ENCODE measurements at regions not wholly inside any gene's neighbourhood (a gene's known extent, or its start where the extent isn't known, plus 50 kb on each side); places are given as distances from the start of the nearest gene placed in this dataset.

GRCh38 chr3:163721596-163721995 lies 1356.7 kb downstream of the SI start:
- no peak for TF ChIP-seq EP300 (IDR thresholded peaks at IDR 0.05; ENCODE audit: borderline replicate concordance)
- no peak for TF ChIP-seq TCF12 (IDR thresholded peaks at IDR 0.05; ENCODE audit: low read depth)
- TF ChIP-seq, protein P1, sequence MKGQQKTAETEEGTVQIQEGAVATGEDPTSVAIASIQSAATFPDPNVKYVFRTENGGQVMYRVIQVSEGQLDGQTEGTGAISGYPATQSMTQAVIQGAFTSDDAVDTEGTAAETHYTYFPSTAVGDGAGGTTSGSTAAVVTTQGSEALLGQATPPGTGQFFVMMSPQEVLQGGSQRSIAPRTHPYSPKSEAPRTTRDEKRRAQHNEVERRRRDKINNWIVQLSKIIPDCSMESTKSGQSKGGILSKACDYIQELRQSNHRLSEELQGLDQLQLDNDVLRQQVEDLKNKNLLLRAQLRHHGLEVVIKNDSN (IDR thresholded peaks at IDR 0.05) = no peak
- TF ChIP-seq CEBPB (IDR thresholded peaks at IDR 0.05) = no peak
- TF ChIP-seq TEAD4 (IDR thresholded peaks at IDR 0.05) = no peak
- TF ChIP-seq EGR1 (IDR thresholded peaks at IDR 0.05) = no peak
- no peak for TF ChIP-seq TAF1 (IDR thresholded peaks at IDR 0.05; ENCODE audit: low read depth)
- TF ChIP-seq FOXM1 (IDR thresholded peaks at IDR 0.05; ENCODE audit: borderline replicate concordance, low read depth) = no peak
- no peak for TF ChIP-seq YY1 (IDR thresholded peaks at IDR 0.05; ENCODE audit: low read depth)

- TF ChIP-seq EGR1 (IDR thresholded peaks at IDR 0.05) (no peak), TCF12 (IDR thresholded peaks at IDR 0.05; ENCODE audit: low read depth) (no peak), RAD21 (IDR thresholded peaks at IDR 0.05; ENCODE audit: low read depth) (no peak)
- TF ChIP-seq, protein P1 (IDR thresholded peaks at IDR 0.05) = no peak
Measured at GRCh38 chr3:163717377-163717776, 1360.9 kb downstream of the SI start.

DNA sequence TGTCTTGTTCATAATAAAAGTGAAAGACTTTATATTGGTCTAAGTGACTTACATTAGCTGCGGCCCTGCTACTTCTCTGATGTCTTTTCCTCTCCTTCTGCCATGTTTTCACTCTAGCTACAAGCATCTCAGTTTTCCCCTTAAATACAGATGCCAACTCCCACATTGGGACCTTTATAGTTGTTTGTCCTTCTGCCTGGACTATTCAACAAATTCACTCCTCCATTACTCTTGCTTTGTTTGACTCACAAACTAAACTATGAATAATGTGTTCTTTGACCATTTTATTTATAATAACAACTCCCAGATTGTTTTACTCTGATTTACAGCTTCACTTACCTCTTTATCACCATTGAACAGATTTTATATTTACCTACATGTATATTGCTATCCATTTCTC lies 1369.9 kb downstream of the SI start:
- no peak for TF ChIP-seq RAD21 (IDR thresholded peaks at IDR 0.05; ENCODE audit: low read depth)
- TF ChIP-seq, protein P1 (IDR thresholded peaks at IDR 0.05) = no peak
- no peak for TF ChIP-seq CREB1 (IDR thresholded peaks at IDR 0.05; ENCODE audit: low read depth)
- TF ChIP-seq TAF1 (IDR thresholded peaks at IDR 0.05; ENCODE audit: low read depth) = no peak
- no peak for TF ChIP-seq NFIC (IDR thresholded peaks at IDR 0.05)
- no peak for TF ChIP-seq CEBPB (IDR thresholded peaks at IDR 0.05)
- TF ChIP-seq TEAD4 (IDR thresholded peaks at IDR 0.05) = no peak
- TF ChIP-seq, protein P2, sequence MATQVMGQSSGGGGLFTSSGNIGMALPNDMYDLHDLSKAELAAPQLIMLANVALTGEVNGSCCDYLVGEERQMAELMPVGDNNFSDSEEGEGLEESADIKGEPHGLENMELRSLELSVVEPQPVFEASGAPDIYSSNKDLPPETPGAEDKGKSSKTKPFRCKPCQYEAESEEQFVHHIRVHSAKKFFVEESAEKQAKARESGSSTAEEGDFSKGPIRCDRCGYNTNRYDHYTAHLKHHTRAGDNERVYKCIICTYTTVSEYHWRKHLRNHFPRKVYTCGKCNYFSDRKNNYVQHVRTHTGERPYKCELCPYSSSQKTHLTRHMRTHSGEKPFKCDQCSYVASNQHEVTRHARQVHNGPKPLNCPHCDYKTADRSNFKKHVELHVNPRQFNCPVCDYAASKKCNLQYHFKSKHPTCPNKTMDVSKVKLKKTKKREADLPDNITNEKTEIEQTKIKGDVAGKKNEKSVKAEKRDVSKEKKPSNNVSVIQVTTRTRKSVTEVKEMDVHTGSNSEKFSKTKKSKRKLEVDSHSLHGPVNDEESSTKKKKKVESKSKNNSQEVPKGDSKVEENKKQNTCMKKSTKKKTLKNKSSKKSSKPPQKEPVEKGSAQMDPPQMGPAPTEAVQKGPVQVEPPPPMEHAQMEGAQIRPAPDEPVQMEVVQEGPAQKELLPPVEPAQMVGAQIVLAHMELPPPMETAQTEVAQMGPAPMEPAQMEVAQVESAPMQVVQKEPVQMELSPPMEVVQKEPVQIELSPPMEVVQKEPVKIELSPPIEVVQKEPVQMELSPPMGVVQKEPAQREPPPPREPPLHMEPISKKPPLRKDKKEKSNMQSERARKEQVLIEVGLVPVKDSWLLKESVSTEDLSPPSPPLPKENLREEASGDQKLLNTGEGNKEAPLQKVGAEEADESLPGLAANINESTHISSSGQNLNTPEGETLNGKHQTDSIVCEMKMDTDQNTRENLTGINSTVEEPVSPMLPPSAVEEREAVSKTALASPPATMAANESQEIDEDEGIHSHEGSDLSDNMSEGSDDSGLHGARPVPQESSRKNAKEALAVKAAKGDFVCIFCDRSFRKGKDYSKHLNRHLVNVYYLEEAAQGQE (IDR thresholded peaks at IDR 0.05; ENCODE audit: low read depth) = no peak
- TF ChIP-seq EGR1 (IDR thresholded peaks at IDR 0.05) = no peak
- TF ChIP-seq, protein P3, sequence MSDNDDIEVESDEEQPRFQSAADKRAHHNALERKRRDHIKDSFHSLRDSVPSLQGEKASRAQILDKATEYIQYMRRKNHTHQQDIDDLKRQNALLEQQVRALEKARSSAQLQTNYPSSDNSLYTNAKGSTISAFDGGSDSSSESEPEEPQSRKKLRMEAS (IDR thresholded peaks at IDR 0.05) = no peak
- no peak for TF ChIP-seq EP300 (IDR thresholded peaks at IDR 0.05; ENCODE audit: borderline replicate concordance)

GRCh38 chr3:163707659-163708058 lies 1370.6 kb downstream of the SI start:
- no peak for TF ChIP-seq TAF1 (IDR thresholded peaks at IDR 0.05; ENCODE audit: low read depth)
- no peak for TF ChIP-seq CREB1 (IDR thresholded peaks at IDR 0.05; ENCODE audit: low read depth)
- no peak for TF ChIP-seq NFIC (IDR thresholded peaks at IDR 0.05)
- TF ChIP-seq EGR1 (IDR thresholded peaks at IDR 0.05) = no peak
- TF ChIP-seq, protein P3 (IDR thresholded peaks at IDR 0.05) = no peak
- TF ChIP-seq EP300 (IDR thresholded peaks at IDR 0.05; ENCODE audit: borderline replicate concordance) = no peak
- no peak for TF ChIP-seq TCF12 (IDR thresholded peaks at IDR 0.05; ENCODE audit: low read depth)
- no peak for TF ChIP-seq YY1 (IDR thresholded peaks at IDR 0.05; ENCODE audit: low read depth)
- TF ChIP-seq, protein P1 (IDR thresholded peaks at IDR 0.05) = no peak
- TF ChIP-seq TEAD4 (IDR thresholded peaks at IDR 0.05) = no peak
- TF ChIP-seq RAD21 (IDR thresholded peaks at IDR 0.05; ENCODE audit: low read depth) = no peak
- TF ChIP-seq, protein P2 (IDR thresholded peaks at IDR 0.05; ENCODE audit: low read depth) = no peak
- TF ChIP-seq ZBTB7A (IDR thresholded peaks at IDR 0.05; ENCODE audit: low read depth) = no peak
- TF ChIP-seq CEBPB (IDR thresholded peaks at IDR 0.05) = no peak
- no peak for TF ChIP-seq FOXM1 (IDR thresholded peaks at IDR 0.05; ENCODE audit: borderline replicate concordance, low read depth)

- no peak for TF ChIP-seq TEAD4 (IDR thresholded peaks at IDR 0.05)
- TF ChIP-seq FOXM1 (IDR thresholded peaks at IDR 0.05; ENCODE audit: borderline replicate concordance, low read depth) = no peak
- no peak for TF ChIP-seq YY1 (IDR thresholded peaks at IDR 0.05; ENCODE audit: low read depth)
- TF ChIP-seq, protein P3 (IDR thresholded peaks at IDR 0.05) = no peak
- no peak for TF ChIP-seq RAD21 (IDR thresholded peaks at IDR 0.05; ENCODE audit: low read depth)
- no peak for TF ChIP-seq TAF1 (IDR thresholded peaks at IDR 0.05; ENCODE audit: low read depth)
- no peak for TF ChIP-seq CREB1 (IDR thresholded peaks at IDR 0.05; ENCODE audit: low read depth)
- TF ChIP-seq NFIC (IDR thresholded peaks at IDR 0.05) = no peak
- TF ChIP-seq CEBPB (IDR thresholded peaks at IDR 0.05) = no peak
- no peak for TF ChIP-seq TCF12 (IDR thresholded peaks at IDR 0.05; ENCODE audit: low read depth)
- TF ChIP-seq, protein P1 (IDR thresholded peaks at IDR 0.05) = no peak
Measured at GRCh38 chr3:163692494-163692893, 1385.8 kb downstream of the SI start.
